GM23248 (cell line): ENCODE measurements at regions not wholly inside any gene's neighbourhood (a gene's known extent, or its start where the extent isn't known, plus 50 kb on each side); places are given as distances from the start of the nearest gene placed in this dataset.

Experiments used
- DNase-seq: peaks from one replicate; pipeline ENCODE4 v3.0.0-alpha.2; 2015
- H2AFZ ChIP-seq: fragments of 200-600 bp; sonication (generic); 2 replicates; pipeline ENCODE4 v1.6.1; 2016; ENCODE audit warnings: antibody characterized with exemption
- H3F3A ChIP-seq: fragments of 200-600 bp; sonication (generic); 2 replicates; pipeline ENCODE4 v1.6.1; 2016; ENCODE audit warnings: mild to moderate bottlenecking, antibody characterized with exemption, mixed run types; ENCODE audit not compliant: insufficient read depth
- H3K27ac ChIP-seq: fragments of 200-600 bp; sonication (generic); 2 replicates; pipeline ENCODE4 v1.5.1; 2016; ENCODE audit warnings: mild to moderate bottlenecking
- H3K27me3 ChIP-seq: fragments of 200-600 bp; sonication (generic); replicated peaks from 2 replicates; pipeline ENCODE4 v1.6.1; 2016; ENCODE audit warnings: mild to moderate bottlenecking; ENCODE audit not compliant: insufficient read depth
- H3K36me3 ChIP-seq: fragments of 200-600 bp; sonication (generic); 2 replicates; pipeline ENCODE4 v1.6.1; 2016; ENCODE audit warnings: low read depth, mild to moderate bottlenecking
- H3K4me1 ChIP-seq: fragments of 200-600 bp; sonication (generic); 2 replicates; pipeline ENCODE4 v1.6.1; 2016; ENCODE audit warnings: mild to moderate bottlenecking; ENCODE audit not compliant: insufficient read depth
- H3K4me2 ChIP-seq: fragments of 200-600 bp; sonication (generic); one replicate; pipeline ENCODE4 v1.6.1; 2016; ENCODE audit warnings: mild to moderate bottlenecking; ENCODE audit not compliant: unreplicated experiment
- H3K4me3 ChIP-seq: fragments of 200-600 bp; sonication (generic); 2 replicates; pipeline ENCODE4 v1.5.1; 2016; ENCODE audit warnings: mild to moderate bottlenecking
- H3K79me2 ChIP-seq: fragments of 200-600 bp; sonication (generic); 2 replicates; pipeline ENCODE4 v1.6.1; 2016; ENCODE audit warnings: mild to moderate bottlenecking; ENCODE audit not compliant: insufficient read depth
- H3K9ac ChIP-seq: fragments of 200-600 bp; sonication (generic); 2 replicates; pipeline ENCODE4 v1.6.1; 2016; ENCODE audit warnings: mild to moderate bottlenecking
- H3K9me2 ChIP-seq: fragments of 200-600 bp; sonication (generic); 2 replicates; pipeline ENCODE4 v1.6.1; 2016; ENCODE audit warnings: mixed run types, mild to moderate bottlenecking, moderate library complexity; ENCODE audit not compliant: insufficient read depth
- H3K9me3 ChIP-seq: fragments of 200-600 bp; sonication (generic); one replicate; pipeline ENCODE4 v1.6.1; 2017; ENCODE audit warnings: low read depth
- H4K20me1 ChIP-seq: fragments of 200-600 bp; sonication (generic); 2 replicates; pipeline ENCODE4 v1.6.0; 2016; ENCODE audit not compliant: insufficient read depth
- EZH2 ChIP-seq: fragments of 200-600 bp; sonication (generic); IDR thresholded peaks from 2 replicates; pipeline ENCODE4 v1.6.1; 2018; ENCODE audit warnings: antibody characterized with exemption, mild to moderate bottlenecking; ENCODE audit not compliant: insufficient read depth, poor library complexity, severe bottlenecking
- EZH2phosphoT487 ChIP-seq: fragments of 200-600 bp; sonication (generic); IDR thresholded peaks from 2 replicates; pipeline ENCODE4 v1.6.1; 2018; ENCODE audit warnings: antibody characterized with exemption, moderate library complexity, mild to moderate bottlenecking, low read depth; ENCODE audit not compliant: insufficient read depth
- WGBS, 2 experiments: methylation state at CpG; one replicate each; pipeline ENCODE4 v1.1.6; 2015 to 2017; ENCODE audit warnings: low lambda C conversion rate in 2 of 2, low coverage in 1 of 2; ENCODE audit errors: missing lambda C conversion rate in 2 of 2; 5-methylcytosine and 5-hydroxymethylcytosine counted together
- in situ Hi-C: fragments of 300-500 bp; cut with MboI; formaldehyde crosslinking; loops from 2 replicates; pipeline ENCODE4 v1.15.0; 2020

DNA sequence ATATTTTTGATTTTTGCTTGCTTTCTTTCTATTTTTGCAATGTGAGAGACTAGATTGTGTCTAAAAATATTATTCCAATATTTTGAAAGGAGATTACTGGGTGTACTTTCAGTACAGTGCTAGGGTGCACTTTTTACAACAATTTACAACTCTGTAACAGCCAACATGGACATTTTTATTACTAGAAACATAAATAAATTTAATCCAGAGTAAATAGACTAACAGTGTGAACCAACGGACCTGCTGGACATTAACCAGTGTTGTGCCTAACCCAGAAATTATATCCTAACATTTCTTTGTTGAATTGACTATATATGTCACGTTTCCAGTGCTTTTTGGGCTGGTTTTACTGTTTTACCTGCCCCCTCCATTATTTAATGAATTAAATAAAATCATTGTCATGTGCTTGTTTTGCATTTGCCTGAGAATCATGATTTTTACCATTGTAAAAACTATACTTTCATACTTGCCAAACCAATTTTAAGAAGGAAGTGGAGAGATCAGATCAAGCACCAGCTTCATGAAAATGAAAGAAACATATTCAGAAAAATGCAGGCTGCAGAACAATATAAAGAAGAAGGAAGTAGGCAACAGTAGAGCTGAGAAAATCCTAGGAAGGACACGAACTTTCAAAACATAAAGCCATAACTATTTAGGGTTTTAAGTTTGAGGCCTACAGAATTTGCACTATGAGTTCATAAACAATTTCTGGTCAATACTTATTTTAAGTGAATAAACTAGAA lies 400.8 kb upstream of the PIK3R1 start:
- no peaks in the 10 kb centered on the region for H4K20me1 ChIP-seq
- H3K4me3 ChIP-seq: no peak overlapping the region
- WGBS, 2 experiments: 45 to 47% methylated on average over 3 of the region's 3 CpGs
- no peak overlapping the region for H3K9ac ChIP-seq
- H2AFZ ChIP-seq: no peak overlapping the region
- DNase-seq: no peak
- no peaks in the 10 kb centered on the region for H3K79me2 ChIP-seq
- H3K27ac ChIP-seq: no peak overlapping the region
- no peaks in the 10 kb centered on the region for H3K9me3 ChIP-seq
- TF ChIP-seq EZH2 (no peak), EZH2phosphoT487 (no peak)
- no peaks in the 10 kb centered on the region for H3K36me3 ChIP-seq
- H3K4me2 ChIP-seq: no peak overlapping the region
- H3K27me3 ChIP-seq: no peaks in the 10 kb centered on the region
- H3K4me1 ChIP-seq: peaks cover 3% of the 10 kb centered on the region; the same call in 1 of the 2 replicates
- no peaks in the 10 kb centered on the region for H3K9me2 ChIP-seq
- in situ Hi-C loops: no loop called here
- peaks cover 6% of the 10 kb centered on the region; the same call in 1 of the 2 replicates for H3F3A ChIP-seq

- H3K27me3 ChIP-seq: no peaks in the 10 kb centered on the region
- no peak overlapping the region for H3K27ac ChIP-seq
- no peaks in the 10 kb centered on the region for H3K36me3 ChIP-seq
- H3K4me3 ChIP-seq: no peak overlapping the region
- WGBS, 2 experiments: 70 to 72% methylated on average over 6 of the region's 6 CpGs
- H3K9me3 ChIP-seq: no peaks in the 10 kb centered on the region
- H4K20me1 ChIP-seq: no peaks in the 10 kb centered on the region
- no peaks in the 10 kb centered on the region for H3K79me2 ChIP-seq
- H3K9me2 ChIP-seq: no peaks in the 10 kb centered on the region
- peaks cover 6% of the 10 kb centered on the region; the same call in 1 of the 2 replicates for H3F3A ChIP-seq
- in situ Hi-C loops: no loop called here
- peaks cover 3% of the 10 kb centered on the region; the same call in 1 of the 2 replicates for H3K4me1 ChIP-seq
- H3K9ac ChIP-seq: no peak overlapping the region
- DNase-seq: no peak
- TF ChIP-seq EZH2phosphoT487 (no peak), EZH2 (no peak)
- no peak overlapping the region for H2AFZ ChIP-seq
- no peak overlapping the region for H3K4me2 ChIP-seq
These were observed 401.5 kb upstream of the PIK3R1 start for GRCh38 chr5:67813877-67814539.

GRCh38 chr5:67809589-67809988 lies 406.0 kb upstream of the PIK3R1 start:
- WGBS, 2 experiments: 82 to 87% methylated on average over 5 of the region's 5 CpGs
- DNase-seq: no peak

DNA sequence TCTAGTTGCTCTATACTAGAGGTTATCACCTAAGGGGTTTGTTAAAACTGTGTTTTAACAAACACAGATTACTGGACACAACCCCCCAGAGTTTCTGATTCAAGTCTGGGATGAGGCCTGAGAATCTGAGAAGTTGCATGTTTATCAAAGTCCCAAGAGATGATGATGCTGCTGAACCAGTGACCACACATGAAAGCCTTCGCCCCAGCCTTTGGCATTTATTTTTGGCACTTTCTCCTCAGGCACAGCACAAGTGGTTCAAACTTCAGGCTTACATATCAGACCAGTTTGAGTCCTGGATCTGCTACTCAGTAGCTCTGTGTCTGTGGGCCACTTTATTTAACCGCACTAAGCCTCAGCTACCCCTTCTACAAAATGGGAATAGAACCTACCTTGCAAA lies 407.2 kb upstream of the PIK3R1 start:
- Histone ChIP-seq H3K79me2 (no peaks in the 10 kb centered on the region), H3K9me2 (no peaks in the 10 kb centered on the region), H3K9ac (no peak overlapping the region), H2AFZ (no peak overlapping the region), H3F3A (no peaks in the 10 kb centered on the region), H3K9me3 (no peaks in the 10 kb centered on the region), H3K4me1 (no peaks in the 10 kb centered on the region), H3K4me2 (no peak overlapping the region), H3K27ac (no peak overlapping the region), H3K27me3 (no peaks in the 10 kb centered on the region), H4K20me1 (no peaks in the 10 kb centered on the region), H3K36me3 (no peaks in the 10 kb centered on the region), H3K4me3 (no peak overlapping the region)
- in situ Hi-C loops: no loop called here
- TF ChIP-seq EZH2: no peak
- TF ChIP-seq EZH2phosphoT487: no peak
- DNase-seq: peak; percentile 24
- 87 to 91% methylated on average over 2 of the region's 2 CpGs for WGBS, 2 experiments

More at GRCh38 chr5:67809589-67809988, 406.0 kb upstream of the PIK3R1 start:
- Histone ChIP-seq H3K9ac (no peak overlapping the region), H3K9me3 (no peaks in the 10 kb centered on the region), H3K36me3 (no peaks in the 10 kb centered on the region), H3K4me3 (no peak overlapping the region), H3F3A (no peaks in the 10 kb centered on the region), H3K4me1 (no peaks in the 10 kb centered on the region), H3K79me2 (no peaks in the 10 kb centered on the region), H3K27me3 (no peaks in the 10 kb centered on the region), H2AFZ (no peak overlapping the region), H3K4me2 (no peak overlapping the region), H3K9me2 (no peaks in the 10 kb centered on the region), H4K20me1 (no peaks in the 10 kb centered on the region), H3K27ac (no peak overlapping the region)
- no peak for TF ChIP-seq EZH2phosphoT487
- TF ChIP-seq EZH2: no peak
- in situ Hi-C loops: no loop called here
